ENCODE measurements at regions not wholly inside any gene's neighbourhood (a gene's known extent, or its start where the extent isn't known, plus 50 kb on each side); places are given as distances from the start of the nearest gene placed in this dataset.

- TF ChIP-seq, protein P1, sequence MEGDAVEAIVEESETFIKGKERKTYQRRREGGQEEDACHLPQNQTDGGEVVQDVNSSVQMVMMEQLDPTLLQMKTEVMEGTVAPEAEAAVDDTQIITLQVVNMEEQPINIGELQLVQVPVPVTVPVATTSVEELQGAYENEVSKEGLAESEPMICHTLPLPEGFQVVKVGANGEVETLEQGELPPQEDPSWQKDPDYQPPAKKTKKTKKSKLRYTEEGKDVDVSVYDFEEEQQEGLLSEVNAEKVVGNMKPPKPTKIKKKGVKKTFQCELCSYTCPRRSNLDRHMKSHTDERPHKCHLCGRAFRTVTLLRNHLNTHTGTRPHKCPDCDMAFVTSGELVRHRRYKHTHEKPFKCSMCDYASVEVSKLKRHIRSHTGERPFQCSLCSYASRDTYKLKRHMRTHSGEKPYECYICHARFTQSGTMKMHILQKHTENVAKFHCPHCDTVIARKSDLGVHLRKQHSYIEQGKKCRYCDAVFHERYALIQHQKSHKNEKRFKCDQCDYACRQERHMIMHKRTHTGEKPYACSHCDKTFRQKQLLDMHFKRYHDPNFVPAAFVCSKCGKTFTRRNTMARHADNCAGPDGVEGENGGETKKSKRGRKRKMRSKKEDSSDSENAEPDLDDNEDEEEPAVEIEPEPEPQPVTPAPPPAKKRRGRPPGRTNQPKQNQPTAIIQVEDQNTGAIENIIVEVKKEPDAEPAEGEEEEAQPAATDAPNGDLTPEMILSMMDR (conservative IDR thresholded peaks at IDR 0.05): no peak
- TF ChIP-seq ZFX (IDR thresholded peaks at IDR 0.05): no peak
These were observed 62.1 kb upstream of the XCR1 start for GRCh38 chr3:46089237-46090011.
